OCI-LY7 (cell line): ENCODE measurements at regions not wholly inside any gene's neighbourhood (a gene's known extent, or its start where the extent isn't known, plus 50 kb on each side); places are given as distances from the start of the nearest gene placed in this dataset.

Source experiments
- BruUV-seq: library from RNA; stranded (reverse); fragments of 400-500 nt; replicated peaks from 2 replicates; lab custom pipeline; 2021; lab: Mats Ljungman, UMichigan
- CTCF ChIA-PET: fragments of 300-600 bp; sonication (Branson Sonifier 250); formaldehyde crosslinking; loops from one replicate; lab custom pipeline; 2022; ENCODE audit warnings: antibody characterized with exemption; ENCODE audit not compliant: unreplicated experiment; lab: Charles Lee
- POLR2A ChIA-PET: fragments of 300-600 bp; sonication (Branson Sonifier 250); formaldehyde crosslinking; loops from one replicate; lab custom pipeline; 2022; ENCODE audit warnings: antibody characterized with exemption; lab: Charles Lee
- DNase-seq: peaks from one replicate; pipeline ENCODE4 v3.0.0-alpha.2; 2015; ENCODE audit warnings: low spot score
- H2AFZ ChIP-seq: fragments of 200-600 bp; sonication (generic), shearing (Covaris generic); 2 replicates; pipeline ENCODE4 v1.6.1; 2014; ENCODE audit warnings: mild to moderate bottlenecking, antibody characterized with exemption, low read length, moderate library complexity
- H3K27ac ChIP-seq: fragments of 200-600 bp; sonication (generic); 2 replicates; pipeline ENCODE4 v1.5.1; 2014; ENCODE audit warnings: mixed run types, low read depth, mild to moderate bottlenecking, moderate library complexity, low read length, inconsistent platforms; ENCODE audit not compliant: poor library complexity, severe bottlenecking
- H3K36me3 ChIP-seq: fragments of 200-600 bp; sonication (generic); 2 replicates; pipeline ENCODE4 v1.6.1; 2014; ENCODE audit warnings: mild to moderate bottlenecking, antibody characterized with exemption, low read length, moderate library complexity, mixed read lengths; ENCODE audit not compliant: insufficient read depth
- H3K4me1 ChIP-seq: fragments of 200-600 bp; sonication (generic); 2 replicates; pipeline ENCODE4 v1.5.1; 2014; ENCODE audit warnings: mild to moderate bottlenecking, low read length; ENCODE audit not compliant: insufficient read depth, poor library complexity, severe bottlenecking
- H3K4me2 ChIP-seq: fragments of 200-600 bp; sonication (generic); 2 replicates; pipeline ENCODE4 v1.6.1; 2014; ENCODE audit warnings: mild to moderate bottlenecking, low read length
- H3K4me3 ChIP-seq: fragments of 200-600 bp; sonication (generic); 2 replicates; pipeline ENCODE4 v1.5.1; 2014; ENCODE audit warnings: mild to moderate bottlenecking, low read depth, low read length; ENCODE audit not compliant: poor library complexity, severe bottlenecking
- H3K79me2 ChIP-seq: fragments of 200-600 bp; sonication (generic); 2 replicates; pipeline ENCODE4 v1.6.1; 2016; ENCODE audit warnings: low read depth, mild to moderate bottlenecking, low read length, moderate library complexity, mixed read lengths; ENCODE audit not compliant: insufficient read depth
- H3K9me2 ChIP-seq: fragments of 200-600 bp; sonication (generic); 2 replicates; pipeline ENCODE4 v1.6.1; 2016; ENCODE audit warnings: mild to moderate bottlenecking, low read length, mixed read lengths; ENCODE audit not compliant: insufficient read depth
- H3K9me3 ChIP-seq: fragments of 200-600 bp; sonication (generic); 2 replicates; pipeline ENCODE4 v1.6.1; 2014; ENCODE audit warnings: mild to moderate bottlenecking, mixed run types, low read length, mixed read lengths
- H4K20me1 ChIP-seq: fragments of 200-600 bp; sonication (generic); 2 replicates; pipeline ENCODE4 v1.6.1; 2014; ENCODE audit warnings: mild to moderate bottlenecking, antibody characterized with exemption, low read length, moderate library complexity, mixed read lengths; ENCODE audit not compliant: insufficient read depth
- EZH2phosphoT487 ChIP-seq: fragments of 200-600 bp; sonication (generic); IDR thresholded peaks from 2 replicates; pipeline ENCODE4 v1.6.1; 2018; ENCODE audit warnings: low read depth, borderline replicate concordance, mild to moderate bottlenecking, mixed run types, antibody characterized with exemption, low read length, moderate library complexity, mixed read lengths
- intact Hi-C: fragments of 100-400 bp; cut with micrococcal nuclease; formaldehyde crosslinking; loops from one replicate; pipeline ENCODE4 v1.10.0; 2022; ENCODE audit not compliant: unreplicated experiment
- TF ChIP-seq, protein P1 (sequence below): fragments of 200-600 bp; sonication (generic); conservative IDR thresholded peaks from 2 replicates; pipeline ENCODE4 v1.5.1; 2014; ENCODE audit warnings: mild to moderate bottlenecking, antibody characterized with exemption, low read length, moderate library complexity, mixed read lengths

GRCh38 chrX:39460499-39460898 is 637.3 kb downstream of the BCOR start:
- no peaks in the 10 kb centered on the region for H3K4me1 ChIP-seq
- H2AFZ ChIP-seq = no peak overlapping the region
- H3K4me3 ChIP-seq = no peak overlapping the region
- no peaks in the 10 kb centered on the region for H4K20me1 ChIP-seq
- DNase-seq = no peak
- no peak for TF ChIP-seq EZH2phosphoT487
- TF ChIP-seq, protein P1, sequence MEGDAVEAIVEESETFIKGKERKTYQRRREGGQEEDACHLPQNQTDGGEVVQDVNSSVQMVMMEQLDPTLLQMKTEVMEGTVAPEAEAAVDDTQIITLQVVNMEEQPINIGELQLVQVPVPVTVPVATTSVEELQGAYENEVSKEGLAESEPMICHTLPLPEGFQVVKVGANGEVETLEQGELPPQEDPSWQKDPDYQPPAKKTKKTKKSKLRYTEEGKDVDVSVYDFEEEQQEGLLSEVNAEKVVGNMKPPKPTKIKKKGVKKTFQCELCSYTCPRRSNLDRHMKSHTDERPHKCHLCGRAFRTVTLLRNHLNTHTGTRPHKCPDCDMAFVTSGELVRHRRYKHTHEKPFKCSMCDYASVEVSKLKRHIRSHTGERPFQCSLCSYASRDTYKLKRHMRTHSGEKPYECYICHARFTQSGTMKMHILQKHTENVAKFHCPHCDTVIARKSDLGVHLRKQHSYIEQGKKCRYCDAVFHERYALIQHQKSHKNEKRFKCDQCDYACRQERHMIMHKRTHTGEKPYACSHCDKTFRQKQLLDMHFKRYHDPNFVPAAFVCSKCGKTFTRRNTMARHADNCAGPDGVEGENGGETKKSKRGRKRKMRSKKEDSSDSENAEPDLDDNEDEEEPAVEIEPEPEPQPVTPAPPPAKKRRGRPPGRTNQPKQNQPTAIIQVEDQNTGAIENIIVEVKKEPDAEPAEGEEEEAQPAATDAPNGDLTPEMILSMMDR = no peak
- ChIA-PET CTCF (no interaction called here), POLR2A (no interaction called here)
- no TSS peak for BruUV-seq
- H3K36me3 ChIP-seq = no peaks in the 10 kb centered on the region
- intact Hi-C loops = no loop called here
- no peak overlapping the region for H3K4me2 ChIP-seq
- H3K9me2 ChIP-seq = no peaks in the 10 kb centered on the region
- no peak overlapping the region for H3K27ac ChIP-seq
- H3K79me2 ChIP-seq = no peaks in the 10 kb centered on the region
- H3K9me3 ChIP-seq = no peaks in the 10 kb centered on the region

- no peaks in the 10 kb centered on the region for H3K36me3 ChIP-seq
- no peak for TF ChIP-seq EZH2phosphoT487
- TF ChIP-seq, protein P1 = no peak
- no peak overlapping the region for H3K27ac ChIP-seq
- ChIA-PET POLR2A (no interaction called here), CTCF (no interaction called here)
- H3K4me2 ChIP-seq = no peak overlapping the region
- no peak overlapping the region for H3K4me3 ChIP-seq
- intact Hi-C loops = no loop called here
- H3K79me2 ChIP-seq = no peaks in the 10 kb centered on the region
- H3K9me3 ChIP-seq = no peaks in the 10 kb centered on the region
- no peak for DNase-seq
- H3K9me2 ChIP-seq = no peaks in the 10 kb centered on the region
- no peaks in the 10 kb centered on the region for H3K4me1 ChIP-seq
- BruUV-seq = no TSS peak
- no peak overlapping the region for H2AFZ ChIP-seq
- H4K20me1 ChIP-seq = no peaks in the 10 kb centered on the region
Observed at GRCh38 chrX:39462835-39463234, 634.9 kb downstream of the BCOR start.

DNA sequence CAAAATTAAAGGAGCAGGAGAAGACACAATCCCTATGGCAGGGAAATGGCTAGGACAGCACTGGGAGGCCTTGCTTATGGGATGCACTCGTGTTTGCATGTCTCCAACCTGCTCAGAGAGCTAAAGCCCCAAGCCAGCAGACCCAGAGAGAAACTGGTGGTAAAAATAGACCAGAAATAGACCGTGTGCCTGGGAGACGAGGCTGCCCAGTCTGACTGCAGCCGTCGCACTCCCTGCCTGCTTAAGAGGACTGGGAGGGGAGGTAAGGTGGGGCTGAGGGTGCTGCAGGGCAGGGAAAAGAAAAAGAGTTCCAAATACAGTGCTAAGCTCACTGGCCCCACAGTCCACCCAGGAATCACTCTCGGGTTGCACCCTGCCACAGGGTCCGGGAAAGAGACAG is 633.5 kb downstream of the BCOR start:
- ChIA-PET POLR2A (no interaction called here), CTCF (no interaction called here)
- TF ChIP-seq EZH2phosphoT487 = no peak
- TF ChIP-seq, protein P1 = no peak
- DNase-seq = no peak
- Histone ChIP-seq H4K20me1 (no peaks in the 10 kb centered on the region), H3K27ac (no peak overlapping the region), H3K4me3 (no peak overlapping the region), H2AFZ (no peak overlapping the region), H3K9me3 (no peaks in the 10 kb centered on the region), H3K4me1 (no peaks in the 10 kb centered on the region), H3K79me2 (no peaks in the 10 kb centered on the region), H3K9me2 (no peaks in the 10 kb centered on the region), H3K4me2 (no peak overlapping the region), H3K36me3 (no peaks in the 10 kb centered on the region)
- intact Hi-C loops = no loop called here
- no TSS peak for BruUV-seq
